Right lobe of liver (tissue), 4 donors: ENCODE measurements at regions not wholly inside any gene's neighbourhood (a gene's known extent, or its start where the extent isn't known, plus 50 kb on each side); places are given as distances from the start of the nearest gene placed in this dataset.

Experiments
- CTCF ChIP-seq, 4 donors: fragments of 200-600 bp in 3 of 4; fragments of 450-650 bp in 1 of 4; IDR thresholded peaks; one replicate each; pipeline versions ENCODE4 v1.5.1 to v1.8.0; 2016 to 2022; ENCODE audit warnings: antibody characterized with exemption in 4 of 4, mild to moderate bottlenecking in 2 of 4
- POLR2A ChIP-seq: fragments of 450-650 bp; IDR thresholded peaks from one replicate; pipeline ENCODE4 v1.6.1; 2017; ENCODE audit warnings: antibody characterized with exemption, mild to moderate bottlenecking
- donor health status: DM: no; HTN: no; CAD: no.
- donor health status: DM: no; HTN: no; CAD: no.
- donor health status: DM: no; HTN: yes; CAD: no.

- no peak for TF ChIP-seq POLR2A
- no peak for TF ChIP-seq CTCF (IDR thresholded peaks at IDR 0.05)
Measured at GRCh38 chr16:59635674-59636073, 901.6 kb upstream of the GOT2 start.
